ENCODE measurements at regions not wholly inside any gene's neighbourhood (a gene's known extent, or its start where the extent isn't known, plus 50 kb on each side); places are given as distances from the start of the nearest gene placed in this dataset.

- ChIA-PET CTCF (interaction anchor here (1.6 kb wide), 1 partner anchor 136 kb away, joined by 6 read pairs; no protein-coding TSS in a partner anchor), POLR2A (no interaction called here)
Observed at GRCh38 chr3:124553178-124553577, 177.1 kb upstream of the UMPS start.

GRCh38 chr3:124556636-124557035 is 173.6 kb upstream of the UMPS start:
- ChIA-PET POLR2A (no interaction called here), CTCF (interaction anchor here (1.2 kb wide), 1 partner anchor 15 kb away, joined by 3 read pairs; no protein-coding TSS in a partner anchor)

GRCh38 chr3:124557433-124558232 is 172.6 kb upstream of the UMPS start:
- ChIA-PET POLR2A (no interaction called here), CTCF (interaction anchor here (1.0 kb wide), 1 partner anchor 131 kb away, joined by 3 read pairs; no protein-coding TSS in a partner anchor)

- POLR2A ChIA-PET, result no interaction called here
Observed at GRCh38 chr3:124558991-124559845, 171.0 kb upstream of the UMPS start.

GRCh38 chr3:124559846-124560574 is 170.2 kb upstream of the UMPS start:
- CTCF ChIA-PET, result interaction anchor here (0.7 to 2.6 kb wide), 9 partner anchors 9 to 129 kb away, joined by 3 to 13 read pairs (median 4); no protein-coding TSS in a partner anchor

More at GRCh38 chr3:124558991-124559845, 171.0 kb upstream of the UMPS start:
- CTCF ChIA-PET, result interaction anchor here (0.7 to 2.6 kb wide), 7 partner anchors 11 to 129 kb away, joined by 3 to 13 read pairs (median 4); no protein-coding TSS in a partner anchor

GRCh38 chr3:124560666-124561215 is 169.5 kb upstream of the UMPS start:
- ChIA-PET CTCF (interaction anchor here (0.9 to 2.6 kb wide), 8 partner anchors 9 to 140 kb away, joined by 3 to 13 read pairs (median 5); no protein-coding TSS in a partner anchor), POLR2A (no interaction called here)

More at GRCh38 chr3:124559846-124560574, 170.2 kb upstream of the UMPS start:
- POLR2A ChIA-PET, result no interaction called here

GRCh38 chr3:124562769-124563168 is 167.5 kb upstream of the UMPS start:
- CTCF ChIA-PET, result interaction anchor here (4.4 kb wide), 1 partner anchor 126 kb away, joined by 39 read pairs; no protein-coding TSS in a partner anchor
- POLR2A ChIA-PET, result no interaction called here

GRCh38 chr3:124563376-124563775 is 166.9 kb upstream of the UMPS start:
- ChIA-PET POLR2A (no interaction called here), CTCF (interaction anchor here (4.4 kb wide), 1 partner anchor 126 kb away, joined by 39 read pairs; no protein-coding TSS in a partner anchor)

GRCh38 chr3:124565013-124565412 is 165.2 kb upstream of the UMPS start:
- ChIA-PET CTCF (interaction anchor here (1.3 to 4.4 kb wide), 2 partner anchors 9 to 124 kb away, joined by 5 to 39 read pairs; no protein-coding TSS in a partner anchor), POLR2A (no interaction called here)

- POLR2A ChIA-PET, result no interaction called here
- CTCF ChIA-PET, result interaction anchor here (0.7 to 4.4 kb wide), 4 partner anchors 9 to 123 kb away, joined by 3 to 39 read pairs (median 4); no protein-coding TSS in a partner anchor
Observed at GRCh38 chr3:124565551-124565950, 164.7 kb upstream of the UMPS start.

- POLR2A ChIA-PET, result no interaction called here
- CTCF ChIA-PET, result interaction anchor here (0.6 to 4.4 kb wide), 3 partner anchors 102 to 140 kb away, joined by 3 to 39 read pairs (median 4); no protein-coding TSS in a partner anchor
Observed at GRCh38 chr3:124566701-124567100, 163.6 kb upstream of the UMPS start.

GRCh38 chr3:124567179-124567578 is 163.1 kb upstream of the UMPS start:
- CTCF ChIA-PET, result interaction anchor here (0.9 to 4.4 kb wide), 2 partner anchors 122 to 124 kb away, joined by 3 to 39 read pairs; no protein-coding TSS in a partner anchor
- POLR2A ChIA-PET, result no interaction called here

GRCh38 chr3:124569761-124570160 is 160.5 kb upstream of the UMPS start:
- ChIA-PET POLR2A (no interaction called here), CTCF (interaction anchor here (2.3 to 2.7 kb wide), 2 partner anchors 10 to 119 kb away, joined by 9 to 11 read pairs; no protein-coding TSS in a partner anchor)

GRCh38 chr3:124570232-124570631 is 160.0 kb upstream of the UMPS start:
- CTCF ChIA-PET, result interaction anchor here (2.3 to 2.7 kb wide), 2 partner anchors 10 to 119 kb away, joined by 9 to 11 read pairs; no protein-coding TSS in a partner anchor

GRCh38 chr3:124572851-124573405 is 157.3 kb upstream of the UMPS start:
- POLR2A ChIA-PET, result no interaction called here
- CTCF ChIA-PET, result interaction anchor here (1.1 kb wide), 1 partner anchor 13 kb away, joined by 4 read pairs; no protein-coding TSS in a partner anchor

More at GRCh38 chr3:124570232-124570631, 160.0 kb upstream of the UMPS start:
- POLR2A ChIA-PET, result no interaction called here

- ChIA-PET POLR2A (no interaction called here), CTCF (interaction anchor here (1.1 to 1.3 kb wide), 2 partner anchors 9 to 14 kb away, joined by 4 to 5 read pairs; no protein-coding TSS in a partner anchor)
Observed at GRCh38 chr3:124574012-124574411, 156.2 kb upstream of the UMPS start.

GRCh38 chr3:124576565-124577493 is 153.4 kb upstream of the UMPS start:
- ChIA-PET CTCF (no interaction called here), POLR2A (no interaction called here)

Measured in activated CD8-positive, alpha-beta memory T cell treated with anti-CD3 and anti-CD28 coated beads for 36 hours (primary cell).